Ascending aorta (tissue), 2 donors: ENCODE measurements at regions not wholly inside any gene's neighbourhood (a gene's known extent, or its start where the extent isn't known, plus 50 kb on each side); places are given as distances from the start of the nearest gene placed in this dataset.

Source experiments
- DNase-seq, 2 donors: peaks; one replicate each; pipeline ENCODE4 v3.0.0-alpha.2; 2019; ENCODE audit warnings: low spot score in 2 of 2
- H3K27ac ChIP-seq, 2 donors: fragments of 200-600 bp; sonication (generic); one replicate each; pipeline ENCODE4 v1.5.1; 2016 to 2017; ENCODE audit warnings: mild to moderate bottlenecking in 1 of 2
- H3K27me3 ChIP-seq: fragments of 200-600 bp; sonication (generic); one replicate; pipeline ENCODE4 v1.5.1; 2017
- H3K36me3 ChIP-seq, 2 donors: fragments of 200-600 bp; sonication (generic); one replicate each; pipeline ENCODE4 v1.5.1; 2016
- H3K4me1 ChIP-seq, 2 donors: fragments of 200-600 bp; sonication (generic); one replicate each; pipeline ENCODE4 v1.5.1; 2016 to 2017; ENCODE audit warnings: mild to moderate bottlenecking in 1 of 2
- H3K4me3 ChIP-seq, 2 donors: fragments of 200-600 bp; sonication (generic); one replicate each; pipeline ENCODE4 v1.5.1; 2016 to 2017; ENCODE audit warnings: mild to moderate bottlenecking in 1 of 2
- H3K9me3 ChIP-seq, 2 donors: fragments of 200-600 bp; sonication (generic); one replicate each; pipeline ENCODE4 v1.5.1; 2016
- CTCF ChIP-seq, 3 experiments: fragments of 200-600 bp in 2 of 3; fragments of 450-650 bp in 1 of 3; sonication (generic) in 2 of 3; IDR thresholded peaks; one replicate each; pipeline ENCODE4 v1.5.1; 2016 to 2019; ENCODE audit warnings: antibody characterized with exemption in 3 of 3, mild to moderate bottlenecking in 1 of 3, moderate library complexity in 1 of 3
- intact Hi-C: fragments of 100-400 bp; cut with DNase I; formaldehyde crosslinking; loops from one replicate; pipeline ENCODE4 v1.15.1; 2023

GRCh38 chr2:7604456-7604855 is 687.2 kb downstream of the RNF144A start:
- no peak for TF ChIP-seq CTCF (IDR thresholded peaks at IDR 0.05)
- no peaks in the 10 kb centered on the region for H3K9me3 ChIP-seq
- H3K36me3 ChIP-seq, result no peaks in the 10 kb centered on the region
- H3K4me3 ChIP-seq, result no peak overlapping the region
- no peak overlapping the region for H3K27ac ChIP-seq
- H3K4me1 ChIP-seq, result no peaks in the 10 kb centered on the region
- DNase-seq, result no peak
- no peaks in the 10 kb centered on the region for H3K27me3 ChIP-seq
- intact Hi-C loops, result no loop called here

GRCh38 chr2:7607441-7608173 is 690.4 kb downstream of the RNF144A start:
- Histone ChIP-seq H3K36me3 (no peaks in the 10 kb centered on the region), H3K9me3 (no peaks in the 10 kb centered on the region), H3K27me3 (no peaks in the 10 kb centered on the region), H3K4me1 (no peaks in the 10 kb centered on the region), H3K27ac (no peak overlapping the region), H3K4me3 (no peak overlapping the region)
- no peak for DNase-seq
- no peak for TF ChIP-seq CTCF (IDR thresholded peaks at IDR 0.05)
- intact Hi-C loops, result no loop called here

- H3K9me3 ChIP-seq, result no peaks in the 10 kb centered on the region
Measured at GRCh38 chr2:7609556-7609955, 692.3 kb downstream of the RNF144A start.

GRCh38 chr2:7609974-7610373 is 692.8 kb downstream of the RNF144A start:
- no peak overlapping the region for H3K4me3 ChIP-seq
- TF ChIP-seq CTCF (IDR thresholded peaks at IDR 0.05), result no peak
- DNase-seq, result no peak
- H3K27me3 ChIP-seq, result no peaks in the 10 kb centered on the region
- H3K36me3 ChIP-seq, result no peaks in the 10 kb centered on the region
- H3K27ac ChIP-seq, result no peak overlapping the region
- H3K4me1 ChIP-seq, result no peaks in the 10 kb centered on the region
- H3K9me3 ChIP-seq, result no peaks in the 10 kb centered on the region
- intact Hi-C loops, result no loop called here

More at GRCh38 chr2:7609556-7609955, 692.3 kb downstream of the RNF144A start:
- no peak for TF ChIP-seq CTCF (IDR thresholded peaks at IDR 0.05)
- H3K36me3 ChIP-seq, result no peaks in the 10 kb centered on the region
- intact Hi-C loops, result no loop called here
- no peak for DNase-seq
- no peak overlapping the region for H3K4me3 ChIP-seq
- H3K4me1 ChIP-seq, result no peaks in the 10 kb centered on the region
- no peak overlapping the region for H3K27ac ChIP-seq
- H3K27me3 ChIP-seq, result no peaks in the 10 kb centered on the region

- H3K27ac ChIP-seq, result no peak overlapping the region
- DNase-seq, result no peak
- H3K36me3 ChIP-seq, result no peaks in the 10 kb centered on the region
- H3K4me1 ChIP-seq, result no peaks in the 10 kb centered on the region
- intact Hi-C loops, result no loop called here
- H3K4me3 ChIP-seq, result no peak overlapping the region
- H3K9me3 ChIP-seq, result no peaks in the 10 kb centered on the region
- H3K27me3 ChIP-seq, result no peaks in the 10 kb centered on the region
- no peak for TF ChIP-seq CTCF (IDR thresholded peaks at IDR 0.05)
Measured at GRCh38 chr2:7611750-7612149, 694.5 kb downstream of the RNF144A start.

GRCh38 chr2:7612969-7613368 is 695.8 kb downstream of the RNF144A start:
- Histone ChIP-seq H3K4me3 (no peak overlapping the region), H3K36me3 (no peaks in the 10 kb centered on the region), H3K27me3 (no peaks in the 10 kb centered on the region), H3K9me3 (no peaks in the 10 kb centered on the region), H3K27ac (no peak overlapping the region), H3K4me1 (no peaks in the 10 kb centered on the region)
- TF ChIP-seq CTCF (IDR thresholded peaks at IDR 0.05), result no peak
- no peak for DNase-seq
- intact Hi-C loops, result no loop called here
